ENCODE measurements at regions not wholly inside any gene's neighbourhood (a gene's known extent, or its start where the extent isn't known, plus 50 kb on each side); places are given as distances from the start of the nearest gene placed in this dataset.

- ChIA-PET POLR2A (no interaction called here), CTCF (interaction anchor here (1.6 kb wide), 1 partner anchor 13 kb away, joined by 3 read pairs; no protein-coding TSS in a partner anchor)
- Histone ChIP-seq H3K4me2 (no peak overlapping the region), H3K4me3 (no peak overlapping the region), H3K27ac (no peak overlapping the region), H3K4me1 (no peaks in the 10 kb centered on the region), H3K9me3 (no peaks in the 10 kb centered on the region)
- FAIRE-seq (no peak), DNase-seq (ENCODE audit: low read depth in 1 of 2, low spot score in 1 of 2) (no peak), ATAC-seq (no peak)
- no peak for TF ChIP-seq E2F6 (IDR thresholded peaks at IDR 0.05; ENCODE audit: borderline replicate concordance, low read depth)
- no peak for TF ChIP-seq RAD21 (conservative IDR thresholded peaks at IDR 0.05 in 1 of 2, IDR thresholded peaks at IDR 0.05 in 1 of 2)
- TF ChIP-seq MAFK (IDR thresholded peaks at IDR 0.05; ENCODE audit: partially characterized antibody) = peak; percentile 72
- TF ChIP-seq MAZ (IDR thresholded peaks at IDR 0.05; ENCODE audit: borderline replicate concordance, low read depth, low read length) = no peak
- WGBS (ENCODE audit: missing lambda C conversion rate) = 40% methylated on average over 1 of the region's 1 CpG
Observed at GRCh38 chr2:5060956-5061355, 631.2 kb upstream of the SOX11 start.

DNA sequence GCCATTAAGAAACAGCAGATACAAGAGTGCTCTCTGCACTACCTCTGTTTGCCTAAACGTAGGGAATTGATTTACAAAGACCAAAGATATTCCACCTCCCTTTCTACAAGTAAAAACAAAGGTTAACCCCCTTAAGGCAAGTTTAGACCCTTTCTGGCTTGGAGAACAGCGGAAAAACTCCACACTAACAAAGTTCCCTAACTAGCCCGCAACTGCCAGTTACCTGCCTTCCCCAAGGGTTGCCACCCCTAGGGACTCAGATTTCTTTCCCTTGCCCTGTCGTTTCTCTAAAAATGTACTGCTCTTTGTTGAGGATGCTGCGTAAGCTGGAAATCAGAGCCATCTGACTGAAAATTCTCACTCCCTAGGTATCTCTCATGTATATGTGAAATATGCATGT lies 627.5 kb upstream of the SOX11 start:
- DNase-seq (ENCODE audit: low read depth in 1 of 2, low spot score in 1 of 2) = no peak
- CTCF ChIA-PET = no interaction called here
- Histone ChIP-seq H3K4me2 (no peak overlapping the region), H3K4me1 (no peaks in the 10 kb centered on the region), H3K9me3 (peaks cover 13% of the 10 kb centered on the region; the same call in 1 of the 3 replicates), H3K4me3 (no peak overlapping the region), H3K27ac (no peak overlapping the region)
- TF ChIP-seq REST (IDR thresholded peaks at IDR 0.05) (no peak), NR3C1 (IDR thresholded peaks at IDR 0.05) (no peak), CBX8 (IDR thresholded peaks at IDR 0.05) (no peak), MYC (IDR thresholded peaks at IDR 0.05; ENCODE audit: borderline replicate concordance, low read length) (no peak), POLR2A (IDR thresholded peaks at IDR 0.05; ENCODE audit: low read length) (no peak), BHLHE40 (IDR thresholded peaks at IDR 0.05; ENCODE audit: low read depth, low read length) (no peak), E2F6 (IDR thresholded peaks at IDR 0.05; ENCODE audit: borderline replicate concordance, low read depth) (no peak), RAD21 (conservative IDR thresholded peaks at IDR 0.05 in 1 of 2, IDR thresholded peaks at IDR 0.05 in 1 of 2) (no peak), ZC3H11A (IDR thresholded peaks at IDR 0.05) (no peak), JUNB (IDR thresholded peaks at IDR 0.05) (no peak), RCOR1 (IDR thresholded peaks at IDR 0.05; ENCODE audit: low read depth, low read length) (no peak)
- 20% methylated on average over 5 of the region's 5 CpGs for WGBS (ENCODE audit: missing lambda C conversion rate)
- no peak for ATAC-seq
- FAIRE-seq = no peak
- POLR2A ChIA-PET = no interaction called here

GRCh38 chr2:5067816-5068215 lies 624.4 kb upstream of the SOX11 start:
- no peak overlapping the region for H3K4me2 ChIP-seq
- FAIRE-seq (no peak), ATAC-seq (no peak), DNase-seq (ENCODE audit: low read depth in 1 of 2, low spot score in 1 of 2) (no peak)
- WGBS (ENCODE audit: missing lambda C conversion rate) = 38% methylated on average over 4 of the region's 4 CpGs
- POLR2A ChIA-PET = no interaction called here
- TF ChIP-seq EHF (CRISPR knock-in tag; IDR thresholded peaks at IDR 0.05) (no peak), MAX (IDR thresholded peaks at IDR 0.05) (no peak), EHMT2 (IDR thresholded peaks at IDR 0.05; ENCODE audit: low read depth) (no peak), HDAC2 (IDR thresholded peaks at IDR 0.05) (no peak), NFE2L2 (conservative IDR thresholded peaks at IDR 0.05; ENCODE audit: low read length) (no peak), RNF2 (IDR thresholded peaks at IDR 0.05; ENCODE audit: borderline replicate concordance, low read depth) (no peak), POLR2AphosphoS2 (conservative IDR thresholded peaks at IDR 0.05; ENCODE audit: low read length) (no peak), CHD2 (IDR thresholded peaks at IDR 0.05; ENCODE audit: low read length, partially characterized antibody) (no peak), RCOR1 (IDR thresholded peaks at IDR 0.05; ENCODE audit: low read depth, low read length) (no peak), BCL3 (IDR thresholded peaks at IDR 0.05) (no peak), HOXB13 (CRISPR knock-in tag; IDR thresholded peaks at IDR 0.05; ENCODE audit: low read depth) (no peak)
- TF ChIP-seq, protein P1, sequence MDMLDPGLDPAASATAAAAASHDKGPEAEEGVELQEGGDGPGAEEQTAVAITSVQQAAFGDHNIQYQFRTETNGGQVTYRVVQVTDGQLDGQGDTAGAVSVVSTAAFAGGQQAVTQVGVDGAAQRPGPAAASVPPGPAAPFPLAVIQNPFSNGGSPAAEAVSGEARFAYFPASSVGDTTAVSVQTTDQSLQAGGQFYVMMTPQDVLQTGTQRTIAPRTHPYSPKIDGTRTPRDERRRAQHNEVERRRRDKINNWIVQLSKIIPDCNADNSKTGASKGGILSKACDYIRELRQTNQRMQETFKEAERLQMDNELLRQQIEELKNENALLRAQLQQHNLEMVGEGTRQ (IDR thresholded peaks at IDR 0.05) = no peak
- CTCF ChIA-PET = interaction anchor here (0.6 kb wide), 1 partner anchor 1834 kb away, joined by 3 read pairs; no protein-coding TSS in a partner anchor
- no peaks in the 10 kb centered on the region for H3K4me1 ChIP-seq
- H3K9me3 ChIP-seq = peaks cover 28% of the 10 kb centered on the region; the same call in 2 of the 3 replicates
- no peak overlapping the region for H3K4me3 ChIP-seq
- no peak overlapping the region for H3K27ac ChIP-seq
